ENCODE measurements at regions not wholly inside any gene's neighbourhood (a gene's known extent, or its start where the extent isn't known, plus 50 kb on each side); places are given as distances from the start of the nearest gene placed in this dataset.

DNA sequence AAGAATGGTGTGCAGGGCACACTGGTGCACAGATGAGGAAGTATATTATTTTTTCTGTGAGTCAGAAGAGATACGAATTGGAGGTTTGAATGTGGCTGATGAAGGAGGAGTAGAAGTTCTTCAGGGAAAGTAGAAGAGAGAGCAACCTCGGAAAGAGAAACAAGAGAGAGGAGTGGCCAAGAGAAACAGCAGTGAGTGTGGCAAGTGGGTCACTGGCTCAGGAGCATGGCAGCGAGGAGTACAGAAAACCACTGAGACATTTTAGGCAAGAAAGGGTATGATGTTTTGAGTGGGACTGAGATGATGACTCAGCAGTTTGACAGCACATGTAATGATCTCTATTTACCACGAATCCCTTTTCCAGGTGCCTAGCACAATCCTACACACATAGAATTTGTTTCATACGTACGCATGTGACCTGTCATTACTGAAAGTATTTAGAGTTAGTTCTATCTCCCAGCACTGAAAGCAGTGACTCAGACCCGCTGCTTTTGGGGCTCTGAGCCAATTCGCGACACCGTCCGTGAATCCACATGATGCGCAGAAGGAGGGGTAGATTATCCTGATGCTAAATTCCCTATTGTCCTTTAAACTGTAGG, 915.4 kb downstream of the DCDC2C start:
- DNase-seq, result no peak

DNA sequence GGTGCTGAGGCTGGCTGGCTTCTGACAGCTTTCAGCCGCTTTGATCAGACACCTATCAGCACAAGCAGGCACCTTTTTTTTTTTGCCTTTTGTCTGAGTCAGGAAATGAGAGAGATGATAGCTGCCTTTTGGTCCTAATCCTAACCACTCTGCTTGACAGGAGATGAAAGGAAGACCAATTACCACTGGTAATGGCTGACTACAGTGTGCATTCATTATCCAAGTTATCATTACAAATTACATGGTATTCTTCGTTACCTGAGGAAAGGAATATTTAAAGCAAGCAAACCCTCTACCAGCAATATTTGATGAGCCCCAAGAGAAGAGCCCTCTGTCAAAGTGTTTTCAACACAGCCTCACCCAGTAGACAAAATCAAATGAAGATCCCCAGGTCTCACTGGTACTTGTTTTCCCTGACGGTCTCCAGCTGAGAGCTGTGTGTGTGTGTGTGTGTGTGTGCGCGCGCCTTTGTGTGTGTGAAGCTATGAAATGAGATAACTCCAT, 925.7 kb downstream of the DCDC2C start:
- peak; percentile 44 for DNase-seq

DNA sequence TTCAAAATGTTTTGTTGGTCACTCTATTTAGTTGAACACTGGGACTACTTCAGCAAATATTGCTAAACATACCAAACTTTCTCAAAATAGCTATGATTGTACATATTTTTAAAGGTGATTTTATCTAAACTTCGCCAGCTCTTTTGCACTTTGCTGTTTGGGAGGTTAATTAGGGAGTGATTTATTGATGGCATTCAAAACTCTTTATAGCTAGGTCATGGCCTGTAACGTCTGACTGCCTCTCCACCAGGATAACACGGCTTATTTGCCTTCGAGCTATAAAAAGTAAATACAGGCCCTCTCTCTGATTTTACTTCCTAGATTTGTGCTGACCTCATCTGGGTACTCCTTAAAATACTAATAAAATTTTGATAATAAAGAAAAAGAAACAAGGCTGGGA, 931.9 kb downstream of the DCDC2C start:
- peak; percentile 47 for DNase-seq

DNA sequence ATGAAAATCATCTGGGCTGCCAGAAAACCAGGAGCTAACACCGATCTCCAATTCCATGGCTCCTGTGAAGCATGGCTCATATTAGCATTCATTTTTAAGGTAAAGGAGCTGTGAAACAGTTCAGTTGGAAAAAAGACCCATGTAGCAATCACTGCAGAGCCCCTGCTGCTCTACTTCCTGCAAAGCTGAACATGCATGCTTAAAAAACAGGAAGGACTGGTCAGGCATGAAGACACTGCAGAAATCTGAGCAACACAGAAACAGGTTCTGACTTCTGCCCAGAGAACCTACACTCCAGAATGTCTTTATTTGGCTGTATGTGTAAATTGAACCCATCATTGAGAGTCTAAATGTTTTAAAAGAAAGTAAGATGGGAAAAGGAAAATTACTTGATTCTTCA, 950.6 kb downstream of the DCDC2C start:
- peak; percentile 11 for DNase-seq

DNA sequence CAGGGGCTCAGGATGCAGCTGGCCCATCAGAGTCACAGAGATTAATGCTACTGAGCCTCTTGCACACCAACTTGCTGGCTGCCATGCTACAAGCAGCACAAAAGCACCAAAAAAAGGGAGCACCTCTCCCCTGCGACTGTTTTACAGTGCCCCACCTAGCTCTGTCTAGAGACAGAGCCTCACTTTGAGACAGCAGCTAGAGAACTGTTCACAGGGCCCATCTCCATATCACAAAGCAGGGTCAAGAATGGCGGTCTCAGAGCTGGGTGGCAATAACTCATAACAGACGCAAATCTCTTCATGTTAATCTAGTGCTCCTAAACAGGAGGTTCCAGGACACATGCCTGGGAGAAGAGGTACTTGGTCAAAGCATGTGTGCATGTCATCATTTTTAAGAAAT, 953.0 kb downstream of the DCDC2C start:
- DNase-seq, result no peak

DNA sequence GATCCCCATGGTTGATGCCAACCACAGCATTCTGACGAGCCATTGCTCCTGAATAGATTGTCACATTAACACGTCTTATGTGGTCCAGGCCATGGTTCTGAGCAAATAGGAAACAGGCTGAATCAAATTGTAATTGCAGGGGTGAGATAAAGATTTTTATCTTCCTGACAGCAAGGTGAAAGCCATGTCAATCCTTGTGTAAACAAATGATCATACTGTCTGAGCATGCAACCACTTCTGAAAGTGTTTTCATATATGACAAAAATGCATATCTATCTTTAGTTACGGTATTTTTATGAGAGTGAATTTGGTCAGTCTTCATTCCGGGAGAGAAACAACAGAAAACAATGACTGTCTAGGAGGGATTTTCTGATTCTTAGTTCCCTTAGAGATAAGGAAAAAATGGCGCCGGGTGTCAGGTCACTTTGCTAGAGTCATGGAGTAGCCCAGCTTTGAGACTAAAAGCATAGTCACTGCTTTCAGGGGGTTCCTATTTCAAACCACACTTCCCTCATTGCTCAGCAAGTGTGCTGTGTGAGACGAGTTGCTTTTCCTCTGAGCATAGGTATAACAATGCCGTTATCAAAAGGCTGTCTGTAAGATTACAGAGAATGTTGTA, 958.9 kb downstream of the DCDC2C start:
- DNase-seq, result no peak

DNA sequence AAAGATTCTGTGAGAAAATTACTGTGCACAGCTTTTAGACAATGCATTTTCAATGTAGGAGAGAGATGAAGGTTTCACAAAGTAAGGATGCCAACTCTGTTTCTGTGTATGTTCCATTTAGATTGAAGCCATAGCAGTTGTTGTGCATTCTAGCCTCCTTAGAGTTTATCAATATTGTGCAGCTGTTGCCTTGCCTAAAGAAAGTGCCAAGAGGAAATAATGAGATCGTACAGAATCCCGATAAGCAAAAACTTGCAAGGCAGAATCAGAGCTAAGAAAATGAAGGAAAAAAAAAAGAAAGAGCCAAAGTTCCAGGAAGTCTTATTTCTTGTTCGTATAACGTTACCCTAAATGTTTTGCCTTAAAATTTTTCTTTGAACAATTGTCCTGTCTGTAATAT, 965.0 kb downstream of the DCDC2C start:
- no peak for DNase-seq

DNA sequence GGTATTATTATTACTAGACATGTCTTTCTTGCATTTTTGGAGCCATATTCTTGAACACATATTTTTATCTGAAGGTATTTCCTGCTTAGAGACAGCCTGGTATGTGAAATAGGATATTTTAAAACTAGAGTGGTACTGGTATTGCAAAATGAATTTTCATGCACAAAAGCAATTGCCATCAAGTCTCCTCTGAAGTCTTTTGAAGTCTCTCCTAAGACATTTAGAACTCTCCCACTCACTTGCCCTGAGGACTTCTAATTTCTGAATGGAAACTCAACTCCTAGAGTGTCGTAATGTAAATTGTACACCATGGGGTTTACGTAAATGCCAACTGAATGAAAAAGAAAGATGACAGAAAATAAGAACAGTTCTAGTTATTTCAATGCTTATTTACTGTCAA, 967.0 kb downstream of the DCDC2C start:
- DNase-seq, result no peak

DNA sequence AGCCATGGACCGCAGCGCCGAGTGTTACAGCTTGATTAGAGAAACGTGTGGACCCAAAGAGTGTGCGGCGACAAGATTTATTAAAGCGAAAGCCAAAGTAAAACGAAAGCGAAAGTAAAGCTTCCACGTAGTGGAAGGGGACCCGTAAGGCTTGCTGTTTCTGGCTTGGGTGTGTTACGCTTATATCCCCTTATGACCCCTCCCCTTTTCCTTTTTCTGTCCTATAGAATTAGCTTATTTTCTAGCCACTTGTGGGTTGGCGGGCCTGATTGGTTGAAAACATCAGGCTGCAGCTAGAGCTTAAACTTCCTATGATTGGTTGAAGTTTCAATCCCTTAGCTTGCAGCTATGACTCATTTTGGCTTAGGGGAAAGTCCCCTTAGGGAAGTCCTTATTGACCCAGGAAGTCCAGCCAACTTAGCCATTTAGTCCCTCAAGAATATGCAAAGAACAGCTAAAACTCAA, 969.7 kb downstream of the DCDC2C start:
- DNase-seq, result peak; percentile 73

DNA sequence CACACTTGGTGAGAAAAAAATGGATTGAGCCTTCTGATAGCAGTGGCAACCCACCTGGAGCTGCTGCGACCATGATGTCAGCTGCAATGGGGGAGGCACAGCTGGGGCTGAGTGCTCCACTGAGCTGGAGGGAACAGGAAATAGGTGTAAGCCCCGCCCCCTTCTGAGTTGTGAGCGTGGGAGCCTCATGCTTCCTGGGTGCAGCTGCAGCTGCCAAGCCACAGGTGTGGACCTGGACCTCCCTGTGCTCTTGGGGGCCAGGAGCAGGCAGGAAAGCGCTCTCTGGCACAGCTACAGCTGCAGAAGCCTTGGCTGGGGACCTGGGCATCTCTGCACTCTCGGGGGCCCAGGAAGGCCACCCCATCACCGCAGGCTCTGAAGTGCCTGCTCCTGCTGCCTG, 970.6 kb downstream of the DCDC2C start:
- peak; percentile 22 for DNase-seq

DNA sequence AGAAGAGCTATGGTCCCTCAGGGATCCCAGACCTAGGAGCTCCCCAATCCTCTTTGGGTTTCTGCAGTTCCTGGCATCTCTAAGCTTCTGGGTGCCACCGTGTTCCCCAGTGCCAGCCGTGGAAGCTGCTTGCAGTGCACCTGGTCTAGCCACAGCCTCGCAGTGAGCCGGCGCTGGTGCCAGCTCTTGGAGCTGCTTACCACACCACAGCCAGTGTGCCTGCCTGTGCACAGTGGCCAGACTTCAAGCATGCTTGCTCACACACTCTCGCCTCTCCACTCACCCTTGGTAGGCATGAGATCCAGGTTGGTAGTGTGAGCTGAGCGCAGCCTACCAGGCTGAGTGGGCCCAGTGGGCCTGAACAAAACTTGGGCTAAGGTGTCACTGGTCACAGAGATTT, 971.9 kb downstream of the DCDC2C start:
- no peak for DNase-seq

DNA sequence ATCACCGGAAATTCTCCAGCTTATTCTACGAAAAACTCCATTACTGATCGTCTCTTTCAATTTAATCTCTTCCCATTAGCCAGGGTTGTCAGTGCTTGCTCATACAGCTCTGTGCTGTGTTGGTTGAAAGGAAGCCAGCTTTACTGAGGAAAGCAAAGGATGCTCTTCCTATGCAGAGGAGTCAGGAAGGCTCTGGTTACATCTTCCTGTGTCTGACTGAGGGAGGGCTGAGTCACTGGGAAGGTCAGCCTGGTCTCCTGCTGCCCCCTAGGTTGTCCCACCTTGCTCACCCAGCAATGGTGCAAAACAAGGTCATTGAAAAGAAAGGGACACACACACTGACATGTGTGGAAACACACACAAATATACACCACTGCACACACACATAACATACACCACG, 975.6 kb downstream of the DCDC2C start:
- no peak for DNase-seq

DNA sequence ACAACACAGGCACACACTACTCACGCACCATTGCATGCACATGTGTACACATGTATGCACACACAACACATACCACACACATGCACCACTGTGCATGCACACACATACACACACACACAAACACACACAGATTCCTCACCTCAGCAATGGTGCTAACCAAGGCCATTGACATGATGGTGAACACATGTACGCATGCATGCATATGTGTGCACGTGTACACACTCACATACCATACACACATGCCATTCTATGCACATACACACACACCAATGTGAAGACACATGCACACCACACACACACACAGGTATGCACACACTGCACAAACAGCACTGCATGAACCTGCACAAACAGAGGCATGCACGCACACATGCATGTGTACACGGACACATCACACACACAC, 976.0 kb downstream of the DCDC2C start:
- no peak for DNase-seq

DNA sequence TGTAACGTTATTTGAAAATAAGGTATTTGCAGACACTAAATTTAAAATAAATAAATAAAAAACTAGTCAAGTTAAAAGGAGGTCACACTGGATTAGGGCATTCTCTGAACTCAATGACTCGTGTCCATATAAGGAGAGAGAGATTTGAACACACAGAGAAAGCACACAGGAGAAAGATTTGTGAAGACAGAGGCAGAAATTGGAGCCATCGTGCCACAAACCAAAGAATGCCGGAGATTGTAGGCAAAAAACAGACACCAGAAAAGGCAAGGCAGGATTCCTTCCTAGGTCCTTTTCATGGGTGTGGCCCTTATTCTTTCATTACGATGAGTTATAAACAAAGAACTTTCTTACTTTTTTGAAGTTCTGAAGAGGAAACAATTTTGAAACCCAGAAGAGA, 981.5 kb downstream of the DCDC2C start:
- DNase-seq, result no peak

DNA sequence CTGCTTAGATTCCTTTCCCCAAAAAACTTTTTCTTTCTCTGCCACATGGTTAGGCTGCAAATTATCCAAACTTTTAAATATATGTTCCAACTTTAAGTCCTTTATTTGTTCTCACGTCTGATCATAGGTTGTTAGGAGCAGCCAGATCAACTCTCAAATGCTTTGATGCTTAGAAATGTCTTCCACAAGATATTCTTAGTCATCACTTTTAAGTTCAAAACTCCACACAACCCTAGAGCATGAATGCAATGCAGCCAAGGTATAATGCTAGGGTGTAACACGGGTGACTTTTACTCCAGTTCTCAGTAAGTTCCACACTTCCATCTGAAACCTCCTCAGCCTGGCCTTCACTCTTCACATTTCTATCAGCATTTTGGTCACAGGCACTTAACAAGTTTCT, 987.5 kb downstream of the DCDC2C start:
- no peak for DNase-seq

DNA sequence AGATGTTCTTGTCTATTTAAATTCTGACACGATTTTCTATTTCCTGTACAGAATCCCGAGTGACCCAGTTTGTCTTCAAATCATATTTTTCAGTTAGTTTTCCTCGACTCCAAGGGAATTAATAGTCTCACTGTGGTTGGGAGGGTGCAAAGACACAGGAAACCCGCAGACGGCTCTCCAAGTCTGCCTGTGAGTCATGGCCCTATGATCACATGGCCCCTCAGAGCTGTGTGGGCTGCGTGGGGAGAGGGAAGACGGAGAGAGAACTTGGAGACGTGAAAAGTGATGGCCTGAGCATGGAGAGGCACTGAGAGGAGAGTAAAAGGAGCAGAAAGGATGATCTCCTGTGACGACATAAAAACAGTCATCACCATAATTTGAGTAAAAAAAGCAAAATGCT, 989.9 kb downstream of the DCDC2C start:
- no peak for DNase-seq

DNA sequence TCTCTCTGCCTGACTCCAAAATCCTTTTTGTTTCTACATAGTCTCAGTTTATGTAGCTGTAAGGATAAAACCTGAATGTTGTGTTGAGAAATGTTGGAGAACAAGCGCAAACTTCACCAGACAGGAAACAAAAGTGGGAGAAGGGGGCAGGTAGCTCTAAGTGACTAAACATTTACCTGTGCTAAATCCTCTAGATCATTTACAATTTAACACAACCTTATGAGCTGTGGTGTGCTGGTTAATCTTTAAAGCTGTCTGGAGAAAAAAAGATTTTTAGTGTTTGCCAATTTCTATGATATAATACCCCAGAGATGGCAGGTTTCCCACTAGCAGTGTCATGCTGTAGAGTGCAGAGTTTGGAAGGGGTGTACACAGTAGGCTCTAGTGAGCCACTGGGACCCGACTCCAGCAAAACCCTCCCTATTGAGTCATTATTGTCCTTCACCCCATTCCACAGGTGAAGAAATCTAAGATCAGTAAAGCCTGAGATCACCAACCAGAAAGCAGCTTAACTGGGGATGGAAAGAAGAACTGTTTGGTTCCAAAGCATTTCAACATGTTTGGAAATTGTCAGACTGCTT, 992.0 kb downstream of the DCDC2C start:
- no peak for DNase-seq

DNA sequence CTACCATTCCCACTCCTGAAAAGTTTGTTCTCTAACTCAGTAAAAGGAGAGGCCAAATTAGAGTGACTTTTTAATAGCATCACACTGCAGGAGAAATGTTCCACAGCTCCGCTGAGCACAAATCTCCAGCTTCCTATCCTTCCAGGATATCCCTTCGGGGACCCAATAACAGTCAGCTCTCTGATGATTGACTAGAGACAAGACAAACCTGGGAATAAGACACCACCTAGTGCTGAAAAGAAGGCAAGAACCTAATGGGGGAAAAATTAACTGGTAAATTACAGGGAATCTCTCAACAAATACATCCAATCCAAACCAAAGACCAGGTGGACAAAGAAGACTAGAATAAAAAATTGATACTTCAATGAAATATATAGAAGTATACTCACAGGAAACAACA, 977.1 kb upstream of the SOX11 start:
- DNase-seq, result no peak

DNA sequence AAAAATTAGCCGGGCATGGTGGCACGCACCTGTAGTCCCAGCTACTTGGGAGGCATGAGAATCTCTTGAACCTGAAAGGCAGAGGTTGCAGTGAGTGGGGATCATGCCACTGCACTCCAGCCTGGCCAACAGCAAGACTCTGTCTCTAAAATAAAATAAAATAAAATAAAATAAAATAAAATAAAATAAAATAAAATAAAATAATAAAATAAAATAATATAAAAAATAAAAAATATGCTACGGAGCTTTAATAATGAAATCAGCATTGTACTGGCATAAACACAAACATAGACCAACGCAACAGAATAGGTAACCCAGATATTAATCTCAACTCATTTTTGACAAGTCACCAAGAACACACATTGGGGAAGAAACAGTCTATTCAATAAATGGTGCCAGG, 973.4 kb upstream of the SOX11 start:
- no peak for DNase-seq

DNA sequence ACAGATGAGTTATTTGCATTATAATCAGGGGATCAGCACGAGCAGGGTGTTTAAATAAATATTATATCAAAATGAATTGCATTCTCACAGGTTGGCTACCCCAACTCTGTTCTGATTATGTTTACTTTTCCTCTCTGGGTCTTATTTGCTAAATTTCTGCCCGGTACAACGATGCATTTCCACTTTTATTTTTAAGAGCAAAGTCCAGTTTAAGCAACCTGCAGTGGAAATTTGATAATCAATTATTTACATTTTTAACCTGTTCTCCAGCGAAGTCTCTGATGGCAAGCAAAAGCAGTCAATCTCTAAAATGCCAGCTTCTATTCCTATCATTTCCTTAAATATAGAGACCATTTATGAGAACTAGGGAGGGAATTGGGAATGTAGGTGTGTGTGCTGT, 966.6 kb upstream of the SOX11 start:
- DNase-seq, result no peak

DNA sequence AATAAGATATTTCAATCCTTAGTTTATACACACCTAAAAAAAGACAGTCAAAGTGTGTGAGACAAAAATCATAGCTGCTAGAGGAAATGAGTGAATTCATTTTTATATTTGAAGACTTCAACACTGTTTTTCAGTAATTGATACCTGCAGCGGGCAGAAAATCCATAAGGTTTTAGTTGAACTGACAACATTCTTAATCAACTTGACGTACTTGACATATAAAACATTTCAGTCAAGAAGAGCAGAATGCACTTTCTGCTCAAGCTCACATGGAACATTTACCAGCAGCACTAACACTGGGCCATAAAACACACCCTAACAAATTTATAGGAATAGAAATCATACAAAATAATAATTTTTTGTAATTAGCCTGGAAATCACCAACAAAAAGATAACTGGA, 959.6 kb upstream of the SOX11 start:
- DNase-seq, result no peak

DNA sequence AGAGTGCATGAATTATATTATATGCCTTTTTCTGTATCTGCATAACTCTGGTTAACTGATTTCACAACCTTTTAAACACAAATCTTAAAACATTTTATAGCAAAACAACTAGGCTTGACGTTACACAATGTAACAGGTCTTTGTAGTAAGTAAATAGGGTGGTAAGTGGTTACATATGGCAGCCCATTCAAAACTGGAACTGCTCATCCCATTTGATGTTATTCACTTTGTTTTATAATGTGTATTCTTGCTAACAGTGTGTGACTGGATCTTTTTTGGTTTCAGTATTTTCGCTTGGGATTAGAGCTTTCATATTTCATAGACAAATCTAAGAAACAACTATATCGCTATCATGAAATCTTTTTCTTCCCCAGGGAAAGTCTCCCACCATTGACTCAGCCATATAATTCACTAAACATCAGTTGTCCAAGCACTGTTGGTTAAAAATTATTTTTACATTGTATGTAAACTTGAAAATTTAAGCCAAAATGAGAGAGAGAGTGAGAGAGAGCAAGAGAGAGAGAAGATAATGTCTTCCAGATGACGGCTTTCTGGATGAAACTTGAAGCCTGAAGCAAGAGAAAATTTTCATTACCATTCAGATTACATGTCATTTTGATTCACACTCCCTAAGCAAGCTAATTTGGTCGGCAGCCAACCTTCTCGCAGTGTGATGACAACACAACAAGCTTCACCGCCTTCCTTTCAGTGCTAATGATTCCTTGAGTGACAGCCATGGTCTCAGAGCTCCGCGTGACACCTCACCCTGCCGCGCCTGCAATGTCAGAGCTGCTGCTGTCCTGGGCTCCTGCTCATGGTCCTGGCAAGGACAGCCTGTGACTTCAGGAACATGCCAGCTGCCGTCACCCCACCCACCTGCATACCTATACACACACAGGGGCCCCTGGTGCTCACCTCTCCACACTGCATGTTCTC, 946.9 kb upstream of the SOX11 start:
- no peak for DNase-seq

DNA sequence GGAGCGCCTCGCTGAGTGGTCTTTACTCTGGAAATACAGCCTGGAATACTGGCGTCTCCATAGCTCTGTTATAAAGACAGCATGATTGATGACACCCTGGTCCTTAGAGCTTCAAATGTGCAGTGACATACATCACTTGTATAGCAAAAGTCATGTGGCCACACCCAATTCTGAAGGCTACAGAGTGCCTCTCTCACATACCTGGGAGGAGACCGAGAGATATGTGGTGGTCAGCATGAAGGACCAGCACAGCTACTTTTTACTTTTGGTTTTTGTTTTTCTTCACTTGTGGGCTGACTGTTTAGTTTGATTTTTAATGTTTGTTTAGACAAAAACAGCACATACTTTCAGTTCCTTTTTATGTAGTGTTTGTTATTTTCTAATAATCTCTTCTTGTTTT, 938.5 kb upstream of the SOX11 start:
- DNase-seq, result no peak

DNA sequence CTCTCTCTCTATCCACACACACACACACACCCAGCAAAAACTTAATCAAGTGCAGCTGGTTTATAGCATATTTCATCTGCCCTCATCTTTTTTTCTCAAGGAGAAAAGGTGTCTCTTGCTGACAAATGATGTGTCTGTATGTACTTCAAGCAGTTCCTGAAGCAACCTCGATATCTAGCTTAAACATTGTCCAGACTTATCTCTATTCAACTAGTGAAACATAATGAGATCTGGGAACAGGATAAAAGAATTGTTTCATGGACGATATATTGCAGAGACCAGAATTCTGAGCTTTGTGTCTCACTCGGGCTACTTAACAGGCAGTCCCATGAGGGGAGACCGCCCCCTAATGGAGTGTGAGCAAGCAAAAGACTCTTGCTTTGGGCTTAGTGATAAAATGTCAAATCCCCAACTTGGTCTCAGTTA, 929.2 kb upstream of the SOX11 start:
- no peak for DNase-seq
